ENCODE measurements at regions not wholly inside any gene's neighbourhood (a gene's known extent, or its start where the extent isn't known, plus 50 kb on each side); places are given as distances from the start of the nearest gene placed in this dataset.

- no peak for DNase-seq (ENCODE audit: low spot score in 2 of 2)
- Histone ChIP-seq H3K4me1 (no peaks in the 10 kb centered on the region), H3K36me3 (no peaks in the 10 kb centered on the region), H3K9me3 (peaks cover 0 to 6% of the 10 kb centered on the region in 2 donors), H3K27ac (no peak overlapping the region), H3K27me3 (no peaks in the 10 kb centered on the region), H3K4me3 (no peak overlapping the region)
- intact Hi-C loops (cut with DNase I; ENCODE audit: low total_unique reads): no loop called here
- TF ChIP-seq POLR2A (IDR thresholded peaks at IDR 0.05): no peak
- no peak for TF ChIP-seq POLR2AphosphoS5 (IDR thresholded peaks at IDR 0.05)
- TF ChIP-seq CTCF (IDR thresholded peaks at IDR 0.05): no peak
Measured at GRCh38 chr5:30608501-30608900, 585.0 kb upstream of the CDH6 start.

- peaks cover 0 to 6% of the 10 kb centered on the region in 2 donors for H3K9me3 ChIP-seq
Measured at GRCh38 chr5:30607301-30607894, 586.1 kb upstream of the CDH6 start.

GRCh38 chr5:30605693-30606268 lies 587.7 kb upstream of the CDH6 start:
- no peak for DNase-seq (ENCODE audit: low spot score in 2 of 2)
- TF ChIP-seq POLR2A (IDR thresholded peaks at IDR 0.05) (no peak), CTCF (IDR thresholded peaks at IDR 0.05) (no peak), POLR2AphosphoS5 (IDR thresholded peaks at IDR 0.05) (no peak)
- no peaks in the 10 kb centered on the region for H3K4me1 ChIP-seq
- no peak overlapping the region for H3K4me3 ChIP-seq
- H3K9me3 ChIP-seq: peaks cover 0 to 6% of the 10 kb centered on the region in 2 donors
- intact Hi-C loops (cut with DNase I; ENCODE audit: low total_unique reads): no loop called here
- no peak overlapping the region for H3K27ac ChIP-seq
- no peaks in the 10 kb centered on the region for H3K27me3 ChIP-seq
- no peaks in the 10 kb centered on the region for H3K36me3 ChIP-seq

More at GRCh38 chr5:30607301-30607894, 586.1 kb upstream of the CDH6 start:
- no peaks in the 10 kb centered on the region for H3K4me1 ChIP-seq
- H3K27ac ChIP-seq: no peak overlapping the region
- no peak for TF ChIP-seq POLR2A (IDR thresholded peaks at IDR 0.05)
- no peak for TF ChIP-seq CTCF (IDR thresholded peaks at IDR 0.05)
- TF ChIP-seq POLR2AphosphoS5 (IDR thresholded peaks at IDR 0.05): no peak
- H3K36me3 ChIP-seq: no peaks in the 10 kb centered on the region
- intact Hi-C loops (cut with DNase I; ENCODE audit: low total_unique reads): no loop called here
- no peak for DNase-seq (ENCODE audit: low spot score in 2 of 2)
- H3K4me3 ChIP-seq: no peak overlapping the region
- H3K27me3 ChIP-seq: no peaks in the 10 kb centered on the region

- intact Hi-C loops (cut with DNase I; ENCODE audit: low total_unique reads): no loop called here
- Histone ChIP-seq H3K27ac (no peak overlapping the region), H3K9me3 (peaks cover 0 to 6% of the 10 kb centered on the region in 2 donors), H3K4me3 (no peak overlapping the region), H3K27me3 (no peaks in the 10 kb centered on the region), H3K36me3 (no peaks in the 10 kb centered on the region), H3K4me1 (no peaks in the 10 kb centered on the region)
- TF ChIP-seq POLR2AphosphoS5 (IDR thresholded peaks at IDR 0.05) (no peak), POLR2A (IDR thresholded peaks at IDR 0.05) (no peak), CTCF (IDR thresholded peaks at IDR 0.05) (no peak)
- no peak for DNase-seq (ENCODE audit: low spot score in 2 of 2)
Measured at GRCh38 chr5:30604648-30605262, 588.7 kb upstream of the CDH6 start.

GRCh38 chr5:30600892-30601291 lies 592.6 kb upstream of the CDH6 start:
- H3K36me3 ChIP-seq: no peaks in the 10 kb centered on the region
- H3K27ac ChIP-seq: no peak overlapping the region
- no peaks in the 10 kb centered on the region for H3K27me3 ChIP-seq
- no peak for DNase-seq (ENCODE audit: low spot score in 2 of 2)
- H3K4me1 ChIP-seq: no peaks in the 10 kb centered on the region
- H3K4me3 ChIP-seq: no peak overlapping the region
- peaks cover 3 to 7% of the 10 kb centered on the region in 2 donors for H3K9me3 ChIP-seq
- intact Hi-C loops (cut with DNase I; ENCODE audit: low total_unique reads): no loop called here
- TF ChIP-seq CTCF (IDR thresholded peaks at IDR 0.05) (no peak), POLR2A (IDR thresholded peaks at IDR 0.05) (no peak), POLR2AphosphoS5 (IDR thresholded peaks at IDR 0.05) (no peak)
